ENCODE measurements at regions not wholly inside any gene's neighbourhood (a gene's known extent, or its start where the extent isn't known, plus 50 kb on each side); places are given as distances from the start of the nearest gene placed in this dataset.

DNA sequence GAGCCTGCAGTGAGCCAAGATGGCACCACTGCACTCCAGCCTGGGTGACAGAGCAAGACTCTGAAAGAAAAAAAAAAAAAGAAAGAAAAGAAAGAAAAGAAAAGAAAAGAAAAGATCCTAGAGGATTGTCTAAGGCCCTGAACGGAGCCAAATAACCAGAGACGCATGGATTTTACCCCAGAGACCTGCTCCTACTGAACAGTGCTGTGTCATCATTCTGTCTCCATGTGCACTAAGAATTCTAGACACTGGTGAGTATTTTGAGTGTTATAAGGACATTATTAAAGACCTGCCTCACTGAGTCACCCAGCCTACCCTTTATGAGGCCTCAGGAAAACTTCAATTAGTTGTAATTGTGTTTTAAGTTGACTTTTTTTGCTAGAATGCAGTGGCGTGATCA is 61.9 kb upstream of the RIOK3 start:
- DNase-seq: no peak

- DNase-seq: no peak
Observed at GRCh38 chr18:23397907-23398306, 55.2 kb upstream of the RIOK3 start.

DNA sequence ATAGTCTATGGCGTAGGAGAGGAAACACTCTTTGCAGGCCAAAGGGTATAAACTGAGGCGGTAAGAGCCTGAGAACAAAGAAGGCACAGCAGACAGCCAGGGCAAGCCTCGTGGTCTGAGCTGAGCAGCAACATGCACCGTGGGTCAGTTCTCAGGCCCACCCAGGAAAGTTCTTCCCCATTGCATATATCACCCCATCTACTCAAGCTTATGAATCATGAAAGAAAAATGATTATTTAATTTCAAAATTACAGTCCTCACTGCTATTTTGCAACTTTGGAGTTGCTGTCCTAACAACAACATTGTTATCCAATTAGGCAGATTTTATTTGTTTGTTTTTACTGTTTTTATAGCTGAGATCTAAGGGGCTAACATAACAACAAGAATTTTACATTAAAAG is 54.7 kb upstream of the RIOK3 start:
- DNase-seq: no peak

- DNase-seq: no peak
Observed at GRCh38 chr18:23399067-23399466, 54.0 kb upstream of the RIOK3 start.

DNA sequence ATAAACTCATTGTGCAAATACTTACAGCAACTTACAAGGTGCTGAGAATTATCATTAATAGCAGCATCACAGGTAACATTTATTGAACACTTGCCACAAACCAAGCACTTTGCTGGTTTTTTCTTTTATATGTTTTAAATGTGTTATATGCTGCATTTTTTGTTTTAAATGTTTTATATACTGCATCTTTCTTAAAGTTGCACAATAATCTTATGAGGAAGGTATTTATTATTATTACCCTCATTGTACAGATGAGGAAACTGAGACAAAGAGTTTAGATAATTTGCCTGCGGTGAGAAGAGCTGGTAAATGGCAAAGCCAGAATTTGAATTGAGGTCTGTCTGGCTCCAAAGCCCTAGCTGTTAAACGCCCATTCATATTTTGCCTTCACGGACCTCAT is 52.2 kb upstream of the RIOK3 start:
- no peak for DNase-seq

- no peak for DNase-seq
Observed at GRCh38 chr18:23401400-23402347, 51.4 kb upstream of the RIOK3 start.
